ENCODE measurements at regions not wholly inside any gene's neighbourhood (a gene's known extent, or its start where the extent isn't known, plus 50 kb on each side); places are given as distances from the start of the nearest gene placed in this dataset.

- no peaks in the 10 kb centered on the region for H3K36me3 ChIP-seq (ENCODE audit: control insufficient read depth, insufficient read depth, low read length)
- no peak overlapping the region for H3K4me2 ChIP-seq (ENCODE audit: low read depth, low read length)
- in situ Hi-C loops (cut with MboI; ENCODE audit: low sequenced_read_pairs), result loop anchor here (10.0 kb wide), 2 partner anchors 182 to 892 kb away; no protein-coding TSS in a partner anchor
- H3K4ac ChIP-seq (ENCODE audit: low read depth, low read length), result no peak overlapping the region
- dilution Hi-C loops (cut with HindIII; ENCODE audit: low sequenced_read_pairs, unreplicated experiment), result no loop called here
- no peaks in the 10 kb centered on the region for H4K20me1 ChIP-seq (ENCODE audit: insufficient read depth, low read length)
- H2BK5ac ChIP-seq (ENCODE audit: low read depth, low read length, poor library complexity, severe bottlenecking), result no peak overlapping the region
- no peaks in the 10 kb centered on the region for H3K9me1 ChIP-seq (ENCODE audit: insufficient read depth, low read length)
- no peak overlapping the region for H2AK5ac ChIP-seq (ENCODE audit: low read depth, low read length)
- no peak overlapping the region for H4K91ac ChIP-seq (ENCODE audit: insufficient read depth, low read depth, low read length)
- no peak overlapping the region for H3K9ac ChIP-seq (ENCODE audit: low read depth, low read length)
- no peak overlapping the region for H4K5ac ChIP-seq (ENCODE audit: low read depth, low read length)
- intact Hi-C loops (cut with micrococcal nuclease), result loop anchor here (10.0 kb wide), 1 partner anchor 418 kb away; no protein-coding TSS in a partner anchor
- H3K14ac ChIP-seq (replicated peaks; ENCODE audit: low read depth, low read length), result no peak overlapping the region
- no peak overlapping the region for H3K23ac ChIP-seq (ENCODE audit: low read depth, low read length)
- H4K8ac ChIP-seq (ENCODE audit: low read depth in 2 of 2, low read length in 2 of 2), result no peak overlapping the region
- H3K9me3 ChIP-seq (ENCODE audit: control insufficient read depth, insufficient read depth, low read length), result no peaks in the 10 kb centered on the region
- DNase-seq (no peak), ATAC-seq (ENCODE audit: low read depth) (no peak)
- H2AFZ ChIP-seq (replicated peaks; ENCODE audit: low read length, poor library complexity), result no peak overlapping the region
- H3K27me3 ChIP-seq (ENCODE audit: control insufficient read depth, insufficient read depth, low read length), result peaks cover 5% of the 10 kb centered on the region; the same call in 1 of the 2 replicates
- H3K18ac ChIP-seq (ENCODE audit: low read depth, low read length), result no peak overlapping the region
- ChIA-PET CTCF (interaction anchor here (0.7 to 2.5 kb wide), 2 partner anchors 8 to 1070 kb away, joined by 3 to 8 read pairs; no protein-coding TSS in a partner anchor), POLR2A (ENCODE audit: unreplicated experiment) (no interaction called here)
- no peak overlapping the region for H2BK120ac ChIP-seq (ENCODE audit: low read depth, low read length)
- no peak for TF ChIP-seq NFE2L2 (IDR thresholded peaks at IDR 0.05; ENCODE audit: low read depth, low read length)
- no peak overlapping the region; the same call in 1 of the 2 replicates for H2BK20ac ChIP-seq (ENCODE audit: low read depth, low read length)
- no peaks in the 10 kb centered on the region for H3K4me1 ChIP-seq (ENCODE audit: control insufficient read depth, insufficient read depth, low read length)
- no peak overlapping the region for H3K4me3 ChIP-seq (ENCODE audit: insufficient read depth, low read depth, low read length)
- no peak overlapping the region for H2BK15ac ChIP-seq (ENCODE audit: low read depth, low read length)
- H3K79me1 ChIP-seq (ENCODE audit: low read depth in 1 of 2, low read length in 2 of 2), result no peaks in the 10 kb centered on the region
- no TSS peak for BruUV-seq (replicated peaks)
- H2AK9ac ChIP-seq (replicated peaks; ENCODE audit: low read depth, low read length, poor library complexity), result no peak overlapping the region
- H3K56ac ChIP-seq (ENCODE audit: extremely low read depth, insufficient read depth, low read length), result no peak overlapping the region
- no peak overlapping the region for H3K27ac ChIP-seq (ENCODE audit: insufficient read depth, low read length)
- WGBS, 2 experiments (ENCODE audit: extremely low coverage in 2 of 2, insufficient read length in 1 of 2), result no CpG with 5 or more reads among the region's 5 CpGs
Measured at GRCh38 chr5:15103130-15103529, 231.6 kb upstream of the ANKH start.

Measured in IMR-90 (cell line).